Omental fat pad (tissue), 3 donors: ENCODE measurements at regions not wholly inside any gene's neighbourhood (a gene's known extent, or its start where the extent isn't known, plus 50 kb on each side); places are given as distances from the start of the nearest gene placed in this dataset.
A peak's percentile ranks its signal among the peaks of the same experiment; 100 is the strongest.
"Not testable (repeated sequence)": the region's sequence is repeated elsewhere in the genome, so short reads cannot be mapped to it uniquely, and the experiment has no call there.

Source experiments
- ATAC-seq: fragments of 150-250 bp; one replicate; pipeline ENCODE4 v1.9.1; 2016; ENCODE audit warnings: mild to moderate bottlenecking, moderate library complexity; ENCODE audit not compliant: low FRiP score
- DNase-seq: peaks from one replicate; pipeline ENCODE4 v3.0.0-alpha.2; 2019; ENCODE audit warnings: low spot score
- TF ChIP-seq, protein P1 (sequence below), 3 donors: fragments of 450-650 bp; IDR thresholded peaks; one replicate each; pipeline ENCODE4 v1.5.1; 2016 to 2017; ENCODE audit warnings: antibody characterized with exemption in 3 of 3, mild to moderate bottlenecking in 3 of 3, moderate library complexity in 2 of 3

GRCh38 chr3:22372292-22373062, 621.5 kb upstream of the ZNF385D start:
- TF ChIP-seq, protein P1, sequence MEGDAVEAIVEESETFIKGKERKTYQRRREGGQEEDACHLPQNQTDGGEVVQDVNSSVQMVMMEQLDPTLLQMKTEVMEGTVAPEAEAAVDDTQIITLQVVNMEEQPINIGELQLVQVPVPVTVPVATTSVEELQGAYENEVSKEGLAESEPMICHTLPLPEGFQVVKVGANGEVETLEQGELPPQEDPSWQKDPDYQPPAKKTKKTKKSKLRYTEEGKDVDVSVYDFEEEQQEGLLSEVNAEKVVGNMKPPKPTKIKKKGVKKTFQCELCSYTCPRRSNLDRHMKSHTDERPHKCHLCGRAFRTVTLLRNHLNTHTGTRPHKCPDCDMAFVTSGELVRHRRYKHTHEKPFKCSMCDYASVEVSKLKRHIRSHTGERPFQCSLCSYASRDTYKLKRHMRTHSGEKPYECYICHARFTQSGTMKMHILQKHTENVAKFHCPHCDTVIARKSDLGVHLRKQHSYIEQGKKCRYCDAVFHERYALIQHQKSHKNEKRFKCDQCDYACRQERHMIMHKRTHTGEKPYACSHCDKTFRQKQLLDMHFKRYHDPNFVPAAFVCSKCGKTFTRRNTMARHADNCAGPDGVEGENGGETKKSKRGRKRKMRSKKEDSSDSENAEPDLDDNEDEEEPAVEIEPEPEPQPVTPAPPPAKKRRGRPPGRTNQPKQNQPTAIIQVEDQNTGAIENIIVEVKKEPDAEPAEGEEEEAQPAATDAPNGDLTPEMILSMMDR (IDR thresholded peaks at IDR 0.05) = no peak
- ATAC-seq (peak; percentile 48), DNase-seq (no peak)

- no peak for ATAC-seq
- DNase-seq = no peak
- TF ChIP-seq, protein P1 (IDR thresholded peaks at IDR 0.05) = no peak
These were observed 622.2 kb upstream of the ZNF385D start for GRCh38 chr3:22373182-22373581.

- ATAC-seq = no peak
- TF ChIP-seq, protein P1 (IDR thresholded peaks at IDR 0.05) = no peak
- no peak for DNase-seq
These were observed 622.8 kb upstream of the ZNF385D start for GRCh38 chr3:22373827-22374226.

DNA sequence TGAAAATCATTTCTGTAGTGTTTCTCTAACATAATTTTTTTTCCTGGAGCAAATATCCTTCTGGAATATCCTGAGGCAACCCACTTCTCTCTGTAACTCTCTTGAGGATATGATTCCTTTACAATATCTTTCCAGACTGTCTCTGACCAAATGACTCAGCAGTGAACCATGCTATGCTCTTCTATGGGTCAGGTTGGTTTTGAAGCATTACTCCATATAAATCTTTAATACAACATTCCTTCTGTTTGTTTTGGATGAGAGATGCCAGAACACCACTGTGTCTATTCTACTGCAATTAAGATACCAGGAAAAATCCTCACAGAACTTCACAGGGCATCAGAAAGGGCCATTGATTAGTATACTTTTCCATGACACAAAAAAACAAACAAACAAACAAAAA, 626.4 kb upstream of the ZNF385D start:
- DNase-seq = no peak
- TF ChIP-seq, protein P1 (IDR thresholded peaks at IDR 0.05) = no peak

GRCh38 chr3:22378869-22379268, 627.9 kb upstream of the ZNF385D start:
- DNase-seq (no peak), ATAC-seq (no peak)
- TF ChIP-seq, protein P1 (IDR thresholded peaks at IDR 0.05) = no peak

More for the DNA sequence above, 626.4 kb upstream of the ZNF385D start:
- no peak for ATAC-seq

GRCh38 chr3:22380253-22380652, 629.2 kb upstream of the ZNF385D start:
- TF ChIP-seq, protein P1 (IDR thresholded peaks at IDR 0.05) = no peak
- DNase-seq (no peak), ATAC-seq (no peak)

DNA sequence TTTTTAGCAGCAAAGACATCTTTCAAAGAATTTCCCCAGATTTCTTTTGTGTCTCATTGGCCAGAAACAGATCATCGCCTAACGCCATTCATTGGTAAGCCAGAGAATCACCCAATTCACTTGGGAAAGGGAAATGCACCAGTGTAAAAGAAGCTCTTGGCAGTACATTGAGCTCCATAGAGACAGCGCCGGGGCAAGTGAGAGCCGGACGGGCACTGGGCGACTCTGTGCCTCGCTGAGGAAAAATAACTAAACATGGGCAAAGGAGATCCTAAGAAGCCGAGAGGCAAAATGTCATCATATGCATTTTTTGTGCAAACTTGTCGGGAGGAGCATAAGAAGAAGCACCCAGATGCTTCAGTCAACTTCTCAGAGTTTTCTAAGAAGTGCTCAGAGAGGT, 630.6 kb upstream of the ZNF385D start:
- DNase-seq, ATAC-seq: not testable (repeated sequence)
